ENCODE measurements at regions not wholly inside any gene's neighbourhood (a gene's known extent, or its start where the extent isn't known, plus 50 kb on each side); places are given as distances from the start of the nearest gene placed in this dataset.

GRCh38 chr14:25472700-25473099, 422.8 kb upstream of the STXBP6 start:
- TF ChIP-seq TAF1 (IDR thresholded peaks at IDR 0.05; ENCODE audit: low read depth) = no peak
- TF ChIP-seq EGR1 (IDR thresholded peaks at IDR 0.05) = no peak
- no peak for TF ChIP-seq REST (IDR thresholded peaks at IDR 0.05; ENCODE audit: low read depth)
- no peak for TF ChIP-seq EP300 (IDR thresholded peaks at IDR 0.05; ENCODE audit: borderline replicate concordance)
- TF ChIP-seq RAD21 (IDR thresholded peaks at IDR 0.05; ENCODE audit: low read depth) = no peak
- TF ChIP-seq ZBTB7A (IDR thresholded peaks at IDR 0.05; ENCODE audit: low read depth) = no peak
- TF ChIP-seq YY1 (IDR thresholded peaks at IDR 0.05; ENCODE audit: low read depth) = no peak
- TF ChIP-seq MAX (IDR thresholded peaks at IDR 0.05) = no peak
- TF ChIP-seq CEBPB (IDR thresholded peaks at IDR 0.05) = no peak
- TF ChIP-seq FOXM1 (IDR thresholded peaks at IDR 0.05; ENCODE audit: borderline replicate concordance, low read depth) = no peak
- no peak for TF ChIP-seq CREB1 (IDR thresholded peaks at IDR 0.05; ENCODE audit: low read depth)
- no peak for TF ChIP-seq TCF12 (IDR thresholded peaks at IDR 0.05; ENCODE audit: low read depth)

- TF ChIP-seq MAX (IDR thresholded peaks at IDR 0.05) = no peak
- no peak for TF ChIP-seq EP300 (IDR thresholded peaks at IDR 0.05; ENCODE audit: borderline replicate concordance)
- no peak for TF ChIP-seq CREB1 (IDR thresholded peaks at IDR 0.05; ENCODE audit: low read depth)
- TF ChIP-seq NFIC (IDR thresholded peaks at IDR 0.05) = no peak
- no peak for TF ChIP-seq TCF12 (IDR thresholded peaks at IDR 0.05; ENCODE audit: low read depth)
- no peak for TF ChIP-seq TEAD4 (IDR thresholded peaks at IDR 0.05)
- TF ChIP-seq FOXM1 (IDR thresholded peaks at IDR 0.05; ENCODE audit: borderline replicate concordance, low read depth) = no peak
- TF ChIP-seq CEBPB (IDR thresholded peaks at IDR 0.05) = no peak
- no peak for TF ChIP-seq YY1 (IDR thresholded peaks at IDR 0.05; ENCODE audit: low read depth)
Measured at GRCh38 chr14:25464772-25465171, 414.8 kb upstream of the STXBP6 start.

GRCh38 chr14:25464078-25464477, 414.1 kb upstream of the STXBP6 start:
- no peak for TF ChIP-seq EP300 (IDR thresholded peaks at IDR 0.05; ENCODE audit: borderline replicate concordance)
- no peak for TF ChIP-seq ZBTB7A (IDR thresholded peaks at IDR 0.05; ENCODE audit: low read depth)
- TF ChIP-seq YY1 (IDR thresholded peaks at IDR 0.05; ENCODE audit: low read depth) = no peak
- no peak for TF ChIP-seq TAF1 (IDR thresholded peaks at IDR 0.05; ENCODE audit: low read depth)
- no peak for TF ChIP-seq CREB1 (IDR thresholded peaks at IDR 0.05; ENCODE audit: low read depth)
- TF ChIP-seq MAX (IDR thresholded peaks at IDR 0.05) = no peak
- no peak for TF ChIP-seq REST (IDR thresholded peaks at IDR 0.05; ENCODE audit: low read depth)

- TF ChIP-seq MAX (IDR thresholded peaks at IDR 0.05) (no peak), TEAD4 (IDR thresholded peaks at IDR 0.05) (no peak)
Measured at GRCh38 chr14:25463480-25463879, 413.5 kb upstream of the STXBP6 start.

GRCh38 chr14:25461780-25462179, 411.8 kb upstream of the STXBP6 start:
- TF ChIP-seq FOXM1 (IDR thresholded peaks at IDR 0.05; ENCODE audit: borderline replicate concordance, low read depth) (no peak), MAX (IDR thresholded peaks at IDR 0.05) (no peak), REST (IDR thresholded peaks at IDR 0.05; ENCODE audit: low read depth) (no peak), TCF12 (IDR thresholded peaks at IDR 0.05; ENCODE audit: low read depth) (no peak), EGR1 (IDR thresholded peaks at IDR 0.05) (no peak), ZBTB7A (IDR thresholded peaks at IDR 0.05; ENCODE audit: low read depth) (no peak), USF1 (IDR thresholded peaks at IDR 0.05) (no peak), NFIC (IDR thresholded peaks at IDR 0.05) (no peak), YY1 (IDR thresholded peaks at IDR 0.05; ENCODE audit: low read depth) (no peak), TAF1 (IDR thresholded peaks at IDR 0.05; ENCODE audit: low read depth) (no peak), TEAD4 (IDR thresholded peaks at IDR 0.05) (no peak), CREB1 (IDR thresholded peaks at IDR 0.05; ENCODE audit: low read depth) (no peak), CEBPB (IDR thresholded peaks at IDR 0.05) (no peak)
